ENCODE measurements at regions not wholly inside any gene's neighbourhood (a gene's known extent, or its start where the extent isn't known, plus 50 kb on each side); places are given as distances from the start of the nearest gene placed in this dataset.

- Histone ChIP-seq H3F3A (ENCODE audit: insufficient read depth, low read length) (no peaks in the 10 kb centered on the region), H3K4me1 (ENCODE audit: low read length) (no peaks in the 10 kb centered on the region), H4K20me1 (ENCODE audit: insufficient read depth, low read length) (no peaks in the 10 kb centered on the region), H3K79me2 (ENCODE audit: low read length) (no peaks in the 10 kb centered on the region), H3K9ac (ENCODE audit: low read length) (no peak overlapping the region), H3K4me2 (ENCODE audit: low read depth, low read length) (no peak overlapping the region), H3K27ac (ENCODE audit: low read length) (no peak overlapping the region), H3K27me3 (replicated peaks; ENCODE audit: insufficient read depth, low read length) (no peaks in the 10 kb centered on the region), H3K9me3 (replicated peaks; ENCODE audit: insufficient read depth, low read length) (no peaks in the 10 kb centered on the region), H3K9me2 (replicated peaks; ENCODE audit: insufficient read depth, low read length) (no peaks in the 10 kb centered on the region), H2AFZ (ENCODE audit: low read length) (no peak overlapping the region), H3K36me3 (replicated peaks; ENCODE audit: insufficient read depth, low read length) (no peaks in the 10 kb centered on the region), H3K4me3 (ENCODE audit: low read length) (no peak overlapping the region)
- TF ChIP-seq EZH2 (optimal IDR thresholded peaks at IDR 0.05; ENCODE audit: low read depth, low read length): no peak
- no peak for TF ChIP-seq CTCF (IDR thresholded peaks at IDR 0.05; ENCODE audit: low read length)
- TF ChIP-seq EZH2phosphoT487 (IDR thresholded peaks at IDR 0.05; ENCODE audit: low read length): no peak
- peak; percentile 36 for DNase-seq
Observed at GRCh38 chr5:2105141-2105540, 222.4 kb upstream of the IRX4 start.

GRCh38 chr5:2103940-2104339 is 221.2 kb upstream of the IRX4 start:
- H3K9ac ChIP-seq (ENCODE audit: low read length): no peak overlapping the region
- no peak overlapping the region for H3K4me3 ChIP-seq (ENCODE audit: low read length)
- H3K9me3 ChIP-seq (replicated peaks; ENCODE audit: insufficient read depth, low read length): no peaks in the 10 kb centered on the region
- H2AFZ ChIP-seq (ENCODE audit: low read length): no peak overlapping the region
- no peaks in the 10 kb centered on the region for H3F3A ChIP-seq (ENCODE audit: insufficient read depth, low read length)
- H4K20me1 ChIP-seq (ENCODE audit: insufficient read depth, low read length): no peaks in the 10 kb centered on the region
- no peak overlapping the region for H3K27ac ChIP-seq (ENCODE audit: low read length)
- no peaks in the 10 kb centered on the region for H3K79me2 ChIP-seq (ENCODE audit: low read length)
- no peak for TF ChIP-seq CTCF (IDR thresholded peaks at IDR 0.05; ENCODE audit: low read length)
- H3K4me2 ChIP-seq (ENCODE audit: low read depth, low read length): no peak overlapping the region
- no peaks in the 10 kb centered on the region for H3K27me3 ChIP-seq (replicated peaks; ENCODE audit: insufficient read depth, low read length)
- no peaks in the 10 kb centered on the region for H3K36me3 ChIP-seq (replicated peaks; ENCODE audit: insufficient read depth, low read length)
- no peak for DNase-seq
- H3K4me1 ChIP-seq (ENCODE audit: low read length): no peaks in the 10 kb centered on the region
- H3K9me2 ChIP-seq (replicated peaks; ENCODE audit: insufficient read depth, low read length): no peaks in the 10 kb centered on the region

- Histone ChIP-seq H3K4me2 (ENCODE audit: low read depth, low read length) (no peak overlapping the region), H3K79me2 (ENCODE audit: low read length) (no peaks in the 10 kb centered on the region), H3K36me3 (replicated peaks; ENCODE audit: insufficient read depth, low read length) (no peaks in the 10 kb centered on the region), H3K27ac (ENCODE audit: low read length) (no peak overlapping the region), H3K9me2 (replicated peaks; ENCODE audit: insufficient read depth, low read length) (no peaks in the 10 kb centered on the region), H3K9ac (ENCODE audit: low read length) (no peak overlapping the region), H3K4me1 (ENCODE audit: low read length) (no peaks in the 10 kb centered on the region), H3K4me3 (ENCODE audit: low read length) (no peak overlapping the region), H3K27me3 (replicated peaks; ENCODE audit: insufficient read depth, low read length) (no peaks in the 10 kb centered on the region), H4K20me1 (ENCODE audit: insufficient read depth, low read length) (no peaks in the 10 kb centered on the region), H2AFZ (ENCODE audit: low read length) (no peak overlapping the region), H3K9me3 (replicated peaks; ENCODE audit: insufficient read depth, low read length) (no peaks in the 10 kb centered on the region), H3F3A (ENCODE audit: insufficient read depth, low read length) (no peaks in the 10 kb centered on the region)
- no peak for DNase-seq
- TF ChIP-seq EZH2phosphoT487 (IDR thresholded peaks at IDR 0.05; ENCODE audit: low read length) (no peak), CTCF (IDR thresholded peaks at IDR 0.05; ENCODE audit: low read length) (no peak), EZH2 (optimal IDR thresholded peaks at IDR 0.05; ENCODE audit: low read depth, low read length) (no peak)
Observed at GRCh38 chr5:2102819-2103776, 220.4 kb upstream of the IRX4 start.
